ENCODE measurements at regions not wholly inside any gene's neighbourhood (a gene's known extent, or its start where the extent isn't known, plus 50 kb on each side); places are given as distances from the start of the nearest gene placed in this dataset.

DNA sequence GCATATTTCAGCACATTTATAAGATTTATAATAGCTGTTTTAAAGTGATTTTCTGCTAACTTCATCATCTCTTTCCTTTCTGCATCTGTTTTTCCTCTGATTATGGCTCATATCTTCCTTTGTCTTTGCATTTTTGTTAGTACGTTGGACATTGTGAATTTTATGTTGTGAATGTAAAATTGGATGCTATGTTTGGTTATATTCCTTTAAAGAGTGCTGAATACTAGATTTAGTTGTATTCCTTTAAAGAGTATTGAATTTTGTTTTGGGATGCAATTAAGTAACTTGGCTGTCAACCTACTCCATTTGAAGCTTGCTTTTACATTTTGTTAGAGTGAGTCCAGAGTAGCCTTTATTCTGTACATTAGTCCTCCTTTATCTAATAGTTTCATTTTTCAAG, 81.2 kb downstream of the ZNF777 start:
- SMC1A ChIA-PET (ENCODE audit: uncharacterized antibody, unreplicated experiment): no interaction called here
- no TSS peak for BruUV-seq (replicated peaks)

DNA sequence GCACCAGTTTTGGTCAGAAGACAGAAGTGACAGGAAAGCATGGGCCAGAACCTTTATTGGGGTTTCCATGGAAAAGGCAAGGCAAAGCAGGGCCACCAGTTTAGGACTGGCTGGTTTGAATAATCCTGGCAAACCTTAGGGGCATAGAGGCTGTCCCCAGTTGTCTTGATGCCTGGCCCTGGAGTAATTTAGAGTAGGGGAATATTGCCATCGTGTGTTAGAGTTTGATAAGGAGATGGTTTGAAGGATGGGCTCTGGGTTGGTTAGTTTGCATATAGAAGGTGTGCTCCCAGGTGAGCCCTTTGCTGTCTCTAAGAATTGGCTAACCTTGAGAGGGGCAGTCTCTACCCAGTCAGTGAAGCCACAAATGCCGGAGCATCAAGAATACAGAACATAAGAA, 79.6 kb downstream of the ZNF777 start:
- H3K36me3 ChIP-seq (ENCODE audit: control insufficient read depth in 2 of 2, insufficient read depth in 2 of 2, low read length in 1 of 2): no peaks in the 10 kb centered on the region
- no peaks in the 10 kb centered on the region; the same call in 2 of the 3 replicates for H3K9me3 ChIP-seq (replicated peaks; ENCODE audit: control insufficient read depth, insufficient read depth, low read length)
- H4K20me1 ChIP-seq (ENCODE audit: control insufficient read depth, insufficient read depth): no peaks in the 10 kb centered on the region
- RAD21 ChIA-PET (ENCODE audit: unreplicated experiment): no interaction called here
- H2AFZ ChIP-seq (ENCODE audit: control insufficient read depth, low read depth, low read length): no peak overlapping the region
- no peaks in the 10 kb centered on the region; a peak in 1 of 4 replicates for H3K27me3 ChIP-seq (replicated peaks in 1 of 2; ENCODE audit: control insufficient read depth in 2 of 2, insufficient read depth in 2 of 2, low read length in 1 of 2)
- SMC1A ChIA-PET (ENCODE audit: uncharacterized antibody, unreplicated experiment): interaction anchor here (0.6 kb wide), 1 partner anchor 55 kb away, joined by 3 read pairs; no protein-coding TSS in a partner anchor
- DNase-seq (ENCODE audit: low read depth, low spot score): no peak
- H3K9ac ChIP-seq (ENCODE audit: control insufficient read depth, insufficient read depth, low read length): no peak overlapping the region
- CTCF ChIA-PET: no interaction called here
- WGBS (ENCODE audit: insufficient coverage, insufficient replicate concordance, low lambda C conversion rate, missing lambda C conversion rate): 44% methylated on average over 2 of the region's 2 CpGs
- BruUV-seq (replicated peaks): no TSS peak
- no peak overlapping the region for H3K4me3 ChIP-seq
- intact Hi-C loops (cut with micrococcal nuclease; ENCODE audit: unreplicated experiment): no loop called here
- no peaks in the 10 kb centered on the region for H3K4me1 ChIP-seq (ENCODE audit: control insufficient read depth, insufficient read depth, low read length)
- H3K79me2 ChIP-seq (ENCODE audit: control insufficient read depth, insufficient read depth, low read length): no peaks in the 10 kb centered on the region
- no peak for ATAC-seq
- POLR2A ChIA-PET: no interaction called here
- in situ Hi-C loops (cut with MboI): no loop called here
- no peak overlapping the region for H3K4me2 ChIP-seq (ENCODE audit: control insufficient read depth, insufficient read depth)
- no peak for FAIRE-seq
- no peak overlapping the region for H3K27ac ChIP-seq (ENCODE audit: control insufficient read depth, insufficient read depth)
- TF ChIP-seq CREB1 (IDR thresholded peaks at IDR 0.05; ENCODE audit: low read depth) (no peak), RBBP5 (conservative IDR thresholded peaks at IDR 0.05) (no peak), SRF (IDR thresholded peaks at IDR 0.05; ENCODE audit: low read depth in 2 of 2, low read length in 2 of 2) (no peak), FOS (IDR thresholded peaks at IDR 0.05; ENCODE audit: borderline replicate concordance, extremely low read depth, insufficient read length) (no peak), CHD2 (IDR thresholded peaks at IDR 0.05; ENCODE audit: borderline replicate concordance, low read depth, low read length) (no peak), PAX5 (IDR thresholded peaks at IDR 0.05; ENCODE audit: borderline replicate concordance, low read depth, low read length) (no peak), FOXM1 (IDR thresholded peaks at IDR 0.05; ENCODE audit: low read depth, low read length) (no peak), ZNF622 (IDR thresholded peaks at IDR 0.05) (no peak), POLR2AphosphoS5 (IDR thresholded peaks at IDR 0.05; ENCODE audit: low read length) (no peak)
- TF ChIP-seq, protein P1, sequence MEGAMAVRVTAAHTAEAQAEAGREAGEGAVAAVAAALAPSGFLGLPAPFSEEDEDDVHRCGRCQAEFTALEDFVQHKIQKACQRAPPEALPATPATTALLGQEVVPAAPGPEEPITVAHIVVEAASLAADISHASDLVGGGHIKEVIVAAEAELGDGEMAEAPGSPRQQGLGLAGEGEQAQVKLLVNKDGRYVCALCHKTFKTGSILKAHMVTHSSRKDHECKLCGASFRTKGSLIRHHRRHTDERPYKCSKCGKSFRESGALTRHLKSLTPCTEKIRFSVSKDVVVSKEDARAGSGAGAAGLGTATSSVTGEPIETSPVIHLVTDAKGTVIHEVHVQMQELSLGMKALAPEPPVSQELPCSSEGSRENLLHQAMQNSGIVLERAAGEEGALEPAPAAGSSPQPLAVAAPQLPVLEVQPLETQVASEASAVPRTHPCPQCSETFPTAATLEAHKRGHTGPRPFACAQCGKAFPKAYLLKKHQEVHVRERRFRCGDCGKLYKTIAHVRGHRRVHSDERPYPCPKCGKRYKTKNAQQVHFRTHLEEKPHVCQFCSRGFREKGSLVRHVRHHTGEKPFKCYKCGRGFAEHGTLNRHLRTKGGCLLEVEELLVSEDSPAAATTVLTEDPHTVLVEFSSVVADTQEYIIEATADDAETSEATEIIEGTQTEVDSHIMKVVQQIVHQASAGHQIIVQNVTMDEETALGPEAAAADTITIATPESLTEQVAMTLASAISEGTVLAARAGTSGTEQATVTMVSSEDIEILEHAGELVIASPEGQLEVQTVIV (IDR thresholded peaks at IDR 0.05; ENCODE audit: borderline replicate concordance, partially characterized antibody): no peak
- TF ChIP-seq, protein P2, sequence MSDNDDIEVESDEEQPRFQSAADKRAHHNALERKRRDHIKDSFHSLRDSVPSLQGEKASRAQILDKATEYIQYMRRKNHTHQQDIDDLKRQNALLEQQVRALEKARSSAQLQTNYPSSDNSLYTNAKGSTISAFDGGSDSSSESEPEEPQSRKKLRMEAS (IDR thresholded peaks at IDR 0.05; ENCODE audit: low read depth, low read length): no peak

More for the DNA sequence above, 81.2 kb downstream of the ZNF777 start:
- H3K27me3 ChIP-seq (replicated peaks in 1 of 2; ENCODE audit: control insufficient read depth in 2 of 2, insufficient read depth in 2 of 2, low read length in 1 of 2): no peaks in the 10 kb centered on the region; a peak in 1 of 4 replicates
- no peaks in the 10 kb centered on the region for H3K4me1 ChIP-seq (ENCODE audit: control insufficient read depth, insufficient read depth, low read length)
- ChIA-PET CTCF (no interaction called here), RAD21 (ENCODE audit: unreplicated experiment) (no interaction called here), POLR2A (no interaction called here)
- no peak overlapping the region for H3K27ac ChIP-seq (ENCODE audit: control insufficient read depth, insufficient read depth)
- FAIRE-seq (no peak), DNase-seq (ENCODE audit: low read depth, low spot score) (no peak), ATAC-seq (no peak)
- 0% methylated on average over 1 of the region's 1 CpG for WGBS (ENCODE audit: insufficient coverage, insufficient replicate concordance, low lambda C conversion rate, missing lambda C conversion rate)
- in situ Hi-C loops (cut with MboI) (no loop called here), intact Hi-C loops (cut with micrococcal nuclease; ENCODE audit: unreplicated experiment) (no loop called here)
- H3K79me2 ChIP-seq (ENCODE audit: control insufficient read depth, insufficient read depth, low read length): no peaks in the 10 kb centered on the region
- H3K4me3 ChIP-seq: no peak overlapping the region
- no peaks in the 10 kb centered on the region; the same call in 2 of the 3 replicates for H3K9me3 ChIP-seq (replicated peaks; ENCODE audit: control insufficient read depth, insufficient read depth, low read length)
- no peaks in the 10 kb centered on the region for H4K20me1 ChIP-seq (ENCODE audit: control insufficient read depth, insufficient read depth)
- no peaks in the 10 kb centered on the region for H3K36me3 ChIP-seq (ENCODE audit: control insufficient read depth in 2 of 2, insufficient read depth in 2 of 2, low read length in 1 of 2)
- H3K4me2 ChIP-seq (ENCODE audit: control insufficient read depth, insufficient read depth): no peak overlapping the region
- no peak overlapping the region for H2AFZ ChIP-seq (ENCODE audit: control insufficient read depth, low read depth, low read length)
- TF ChIP-seq, protein P3, sequence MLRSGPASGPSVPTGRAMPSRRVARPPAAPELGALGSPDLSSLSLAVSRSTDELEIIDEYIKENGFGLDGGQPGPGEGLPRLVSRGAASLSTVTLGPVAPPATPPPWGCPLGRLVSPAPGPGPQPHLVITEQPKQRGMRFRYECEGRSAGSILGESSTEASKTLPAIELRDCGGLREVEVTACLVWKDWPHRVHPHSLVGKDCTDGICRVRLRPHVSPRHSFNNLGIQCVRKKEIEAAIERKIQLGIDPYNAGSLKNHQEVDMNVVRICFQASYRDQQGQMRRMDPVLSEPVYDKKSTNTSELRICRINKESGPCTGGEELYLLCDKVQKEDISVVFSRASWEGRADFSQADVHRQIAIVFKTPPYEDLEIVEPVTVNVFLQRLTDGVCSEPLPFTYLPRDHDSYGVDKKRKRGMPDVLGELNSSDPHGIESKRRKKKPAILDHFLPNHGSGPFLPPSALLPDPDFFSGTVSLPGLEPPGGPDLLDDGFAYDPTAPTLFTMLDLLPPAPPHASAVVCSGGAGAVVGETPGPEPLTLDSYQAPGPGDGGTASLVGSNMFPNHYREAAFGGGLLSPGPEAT (IDR thresholded peaks at IDR 0.05; ENCODE audit: low read depth): 0 out of 2 replicates have a peak, but pooled peaks have one; percentile 16
- no peak for TF ChIP-seq CHD1 (IDR thresholded peaks at IDR 0.05; ENCODE audit: low read depth, low read length)
- H3K9ac ChIP-seq (ENCODE audit: control insufficient read depth, insufficient read depth, low read length): no peak overlapping the region

Data from GM12878 (cell line).